Activated T-cell treated with anti-CD3 and anti-CD28 coated beads, Interleukin-2, amount 50 U/mL, for 72 hours (primary cell): ENCODE measurements at regions not wholly inside any gene's neighbourhood (a gene's known extent, or its start where the extent isn't known, plus 50 kb on each side); places are given as distances from the start of the nearest gene placed in this dataset.
"Not testable (repeated sequence)": the region's sequence is repeated elsewhere in the genome, so short reads cannot be mapped to it uniquely, and the experiment has no call there.

ENCODE experiments used
- ATAC-seq, 2 donors: fragments of 150-1000 bp; cut with Tn5 transposase; replicated peaks in 1 of 2; 2 replicates each; pipeline ENCODE4 v1.10.0; 2021; ENCODE audit warnings: moderate library complexity in 2 of 2, mild to moderate bottlenecking in 1 of 2
- DNase-seq, 2 donors: peaks; one replicate each; pipeline ENCODE4 v3.0.0; 2021 to 2022; ENCODE audit warnings: mixed read lengths in 1 of 2
- H3K27ac Mint-ChIP-seq: one replicate; pipeline ENCODE4 v1.8.0; 2022; ENCODE audit warnings: mild to moderate bottlenecking, moderate library complexity, mixed read lengths
- H3K27me3 Mint-ChIP-seq: one replicate; pipeline ENCODE4 v1.8.0; 2022; ENCODE audit warnings: low read depth, mixed read lengths
- H3K36me3 Mint-ChIP-seq, 2 donors: one replicate each; pipeline ENCODE4 v1.8.0; 2022; ENCODE audit warnings: mixed read lengths in 2 of 2, mild to moderate bottlenecking in 1 of 2; ENCODE audit not compliant: insufficient read depth in 2 of 2
- H3K4me1 Mint-ChIP-seq: one replicate; pipeline ENCODE4 v1.8.0; 2022; ENCODE audit warnings: low read depth, mixed read lengths
- H3K4me3 Mint-ChIP-seq, 2 donors: one replicate each; pipeline ENCODE4 v1.8.0; 2022; ENCODE audit warnings: mild to moderate bottlenecking in 2 of 2, mixed read lengths in 2 of 2, moderate library complexity in 2 of 2
- H3K9me3 Mint-ChIP-seq, 2 donors: one replicate each; pipeline ENCODE4 v1.8.0; 2022; ENCODE audit warnings: mixed read lengths in 2 of 2

DNA sequence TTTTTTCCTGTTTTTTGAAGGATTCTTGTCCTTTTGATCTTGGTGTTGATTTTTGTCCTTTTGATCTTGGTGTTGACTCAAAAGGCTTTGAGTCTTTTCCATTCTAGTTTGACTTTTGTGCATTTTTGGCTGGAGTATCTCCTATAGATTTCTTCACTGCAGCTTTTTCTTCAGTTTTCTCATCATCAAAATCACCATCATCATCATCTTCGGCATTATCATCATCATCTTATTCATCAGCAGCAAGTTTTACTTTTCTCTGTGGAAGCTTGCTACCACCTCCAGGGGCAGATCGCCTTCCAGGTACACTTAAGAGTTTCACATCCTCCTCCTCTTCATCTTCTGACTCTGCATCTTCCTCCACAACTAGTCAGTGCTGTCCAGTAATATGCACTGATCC, 56.5 kb upstream of the MCHR2 start:
- H3K27me3 Mint-ChIP-seq, result no peaks in the 10 kb centered on the region
- H3K4me3 Mint-ChIP-seq, result no peak overlapping the region
- no peak overlapping the region for H3K27ac Mint-ChIP-seq
- DNase-seq, result no peak
- no peaks in the 10 kb centered on the region for H3K4me1 Mint-ChIP-seq
- H3K36me3 Mint-ChIP-seq, result no peaks in the 10 kb centered on the region
- H3K9me3 Mint-ChIP-seq, result peaks cover 0 to 3% of the 10 kb centered on the region in 2 donors
- ATAC-seq, result no peak

- H3K27ac Mint-ChIP-seq, result not testable (repeated sequence)
These were observed 49.9 kb upstream of the MCHR2 start for GRCh38 chr6:100043961-100044360.

More at GRCh38 chr6:100043961-100044360, 49.9 kb upstream of the MCHR2 start:
- DNase-seq, H3K9me3 Mint-ChIP-seq, H3K36me3 Mint-ChIP-seq, ATAC-seq, H3K4me3 Mint-ChIP-seq, H3K27me3 Mint-ChIP-seq, H3K4me1 Mint-ChIP-seq: not testable (repeated sequence)
